Fibroblast of peridontal ligament (primary cell): ENCODE measurements at regions not wholly inside any gene's neighbourhood (a gene's known extent, or its start where the extent isn't known, plus 50 kb on each side); places are given as distances from the start of the nearest gene placed in this dataset.

ENCODE experiments used
- DNase-seq: peaks from one replicate; pipeline ENCODE4 v3.0.0-alpha.2; 2010; ENCODE audit errors: extremely low read depth

DNA sequence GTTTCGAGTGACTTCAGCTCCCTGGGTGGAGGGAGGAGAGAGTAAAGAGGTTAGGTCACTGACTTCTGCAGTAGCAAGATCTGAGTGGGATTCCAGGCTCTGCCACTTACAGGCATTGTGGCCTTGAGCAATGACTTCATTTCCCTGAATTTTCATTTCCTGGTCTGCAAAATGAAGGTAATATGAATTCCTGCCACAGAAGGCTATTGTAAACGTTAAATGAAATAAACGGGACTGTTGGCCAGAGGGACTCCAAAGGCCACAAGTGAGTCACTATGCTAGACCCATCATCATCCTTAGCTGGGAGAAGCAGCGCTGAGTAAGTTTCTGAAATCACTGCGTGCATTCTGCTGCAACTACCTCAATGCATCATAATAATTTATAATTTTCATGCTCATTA, 807.8 kb downstream of the AACS start:
- DNase-seq, result no peak

DNA sequence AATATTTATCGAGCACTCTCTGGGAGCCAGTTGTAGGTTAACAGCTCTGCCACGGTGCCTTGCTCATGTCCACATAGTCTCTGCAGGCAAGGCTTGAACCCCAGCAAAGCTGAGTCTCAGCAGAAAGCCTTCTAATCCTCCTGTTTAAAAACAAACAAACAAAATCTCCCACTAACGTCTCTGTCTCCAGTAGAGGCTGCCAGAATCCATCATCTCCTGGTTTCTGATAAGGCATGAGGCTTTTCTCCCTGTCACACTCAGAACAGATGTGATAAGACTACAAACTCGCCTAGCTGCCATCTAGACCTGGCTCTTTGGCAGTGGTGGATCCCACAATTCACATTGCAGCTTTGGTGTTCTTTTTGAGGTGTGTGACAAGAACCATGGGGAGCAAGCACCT, 813.2 kb downstream of the AACS start:
- DNase-seq, result no peak

DNA sequence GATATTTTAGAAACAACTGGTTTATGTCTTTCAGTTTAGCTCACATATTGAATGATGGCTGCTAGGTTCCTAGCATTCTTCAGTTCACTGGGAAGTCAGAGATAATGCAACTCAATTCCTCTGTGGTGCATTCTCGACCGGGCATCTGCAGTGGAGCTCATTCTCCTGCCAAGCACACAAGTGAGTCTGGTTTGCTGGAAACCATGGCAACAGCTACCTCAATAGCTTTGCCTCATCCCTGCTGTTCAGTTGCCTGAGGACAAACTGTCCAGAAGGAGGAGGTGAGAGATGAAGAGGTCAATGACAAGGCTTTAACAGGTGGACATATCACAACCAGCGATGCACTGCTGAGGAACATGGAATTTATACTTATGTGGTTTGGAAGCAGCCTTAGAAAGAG, 816.9 kb downstream of the AACS start:
- DNase-seq, result peak; percentile 41

DNA sequence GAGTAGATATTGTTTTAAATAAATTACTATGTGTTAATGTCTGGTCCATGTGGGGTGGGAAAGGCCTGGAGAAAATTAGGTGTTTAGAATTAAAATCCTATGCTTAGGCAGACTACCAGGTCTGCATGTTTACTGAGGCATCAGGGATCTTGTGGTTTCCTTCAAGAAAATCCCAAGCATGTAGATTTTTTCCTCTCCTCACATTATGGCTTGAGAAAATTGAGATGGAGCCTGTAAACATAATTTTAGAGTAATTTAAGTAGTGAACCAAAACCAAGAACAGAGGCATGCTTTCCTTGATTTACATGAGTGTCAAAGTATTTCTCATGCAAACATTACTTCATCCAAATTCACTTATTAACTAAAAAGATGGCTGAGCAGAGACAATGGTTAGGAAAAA, 823.7 kb downstream of the AACS start:
- DNase-seq, result peak; percentile 67

DNA sequence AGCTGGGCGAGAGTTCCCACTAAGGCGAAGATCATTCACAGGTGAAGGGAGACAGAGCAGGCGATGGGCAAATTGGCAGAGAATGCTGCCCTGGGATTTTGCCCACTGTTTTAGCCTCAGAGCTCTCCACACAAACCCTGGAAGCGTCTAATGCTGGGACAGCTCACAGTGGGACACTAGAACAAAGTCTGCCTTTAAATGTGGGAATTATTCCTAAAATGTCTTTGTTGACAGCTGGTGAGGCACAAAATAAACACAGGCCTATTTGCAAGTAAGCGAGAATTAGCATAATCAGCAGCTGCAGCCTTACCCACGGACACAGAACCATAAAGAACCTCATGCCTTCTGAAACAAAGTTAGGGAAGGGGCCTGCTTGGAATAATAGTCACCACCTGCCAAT, 824.5 kb downstream of the AACS start:
- DNase-seq, result no peak

DNA sequence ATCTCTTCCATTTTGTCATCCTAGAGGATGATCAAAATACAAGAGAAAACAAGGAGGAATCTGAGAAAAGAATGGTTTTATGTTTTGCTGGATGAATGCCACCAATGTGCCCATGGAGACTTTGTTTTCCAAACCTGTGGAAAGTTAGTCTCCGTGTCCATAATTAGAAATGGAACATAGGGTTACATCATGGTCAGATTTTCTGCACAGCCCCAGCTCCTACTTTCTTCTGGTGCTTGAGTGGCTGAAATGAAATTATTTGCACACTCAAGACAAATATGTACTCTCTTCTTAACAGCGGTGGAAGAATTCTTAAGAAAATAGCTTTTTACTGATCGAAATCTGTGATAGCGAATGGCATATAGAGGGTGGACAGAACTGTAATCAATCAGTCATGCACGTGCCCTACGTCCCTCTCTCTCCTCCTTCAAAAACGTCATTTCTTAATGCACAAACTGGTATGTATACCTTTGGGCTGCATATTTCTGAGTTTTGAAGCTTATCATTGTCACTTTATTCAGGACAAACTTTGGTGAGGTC, 825.2 kb downstream of the AACS start:
- DNase-seq, result no peak

DNA sequence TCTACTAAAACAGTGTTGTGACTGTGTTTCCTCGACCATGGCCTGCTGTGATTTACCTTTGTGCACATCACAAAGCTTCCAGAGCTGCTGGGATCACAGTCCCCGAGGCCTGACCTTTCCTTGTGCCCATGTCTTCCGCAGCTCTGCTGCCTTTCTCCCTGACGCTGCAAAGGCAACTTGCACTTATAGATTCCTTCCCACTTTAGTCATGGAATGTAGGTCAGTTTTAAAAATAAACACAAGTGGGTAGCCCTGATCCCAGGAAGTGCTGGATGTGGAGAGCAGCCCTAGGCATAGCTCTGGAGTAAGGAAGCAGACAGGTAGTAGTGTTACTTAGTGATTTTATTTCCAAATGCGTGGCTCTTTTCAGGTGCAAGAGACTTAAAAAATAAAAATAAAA, 825.7 kb downstream of the AACS start:
- peak; percentile 58 for DNase-seq

DNA sequence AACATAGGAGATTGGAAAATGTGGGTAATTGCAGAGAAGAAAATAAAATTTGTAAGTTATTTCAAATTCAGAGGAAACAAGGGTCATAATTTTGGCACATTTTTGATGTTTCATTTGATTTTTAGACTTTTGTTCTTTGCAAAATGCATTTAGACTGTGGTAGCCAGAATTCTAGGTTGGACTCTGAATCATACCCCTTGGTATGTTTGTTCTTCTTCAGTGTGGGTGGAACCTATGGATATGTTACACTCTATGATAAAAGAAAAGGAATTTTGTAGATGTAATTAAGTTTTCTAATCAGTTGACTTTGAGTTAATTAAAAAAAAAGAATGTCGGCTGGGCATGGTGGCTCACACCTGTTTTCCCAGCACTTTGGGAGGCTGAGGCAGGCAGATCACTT, 827.0 kb downstream of the AACS start:
- peak; percentile 35 for DNase-seq

DNA sequence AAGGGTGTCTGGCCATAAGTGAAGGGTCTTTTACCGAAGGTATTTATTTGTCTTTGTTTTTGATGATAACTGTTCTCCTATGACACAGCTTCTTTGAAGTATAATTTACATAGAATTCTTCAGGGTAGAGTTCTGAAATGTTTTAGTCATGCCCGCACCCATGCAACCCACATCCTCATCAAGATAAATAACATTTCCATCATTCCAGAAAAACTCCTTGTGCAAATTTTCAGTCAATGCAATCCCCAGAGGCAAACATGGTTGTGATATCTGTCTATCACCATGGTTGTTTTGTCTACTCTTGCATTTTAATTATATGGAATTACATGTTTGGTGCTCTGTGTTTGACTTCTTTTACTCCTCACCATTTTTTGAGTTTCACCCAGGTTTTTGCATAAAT, 837.8 kb downstream of the AACS start:
- DNase-seq, result no peak

DNA sequence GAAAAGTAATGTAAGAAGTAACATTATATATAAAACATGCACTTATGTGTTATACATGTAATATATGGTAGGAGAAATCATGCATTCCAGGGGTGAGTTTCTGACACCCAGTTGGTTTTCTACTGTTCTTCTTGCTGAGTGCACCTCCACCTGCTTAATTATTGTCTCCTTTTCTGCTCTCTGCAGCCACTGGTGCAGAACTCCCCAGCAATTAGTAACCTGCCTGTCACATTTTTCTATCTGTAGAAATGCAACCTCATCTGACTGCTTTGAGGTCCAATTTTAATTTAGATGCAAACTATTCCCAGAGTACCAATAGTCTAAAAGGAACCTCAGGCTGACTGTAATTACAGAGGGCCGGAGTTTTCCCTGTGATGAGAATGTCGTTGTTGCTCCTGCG, 842.1 kb downstream of the AACS start:
- DNase-seq, result no peak

DNA sequence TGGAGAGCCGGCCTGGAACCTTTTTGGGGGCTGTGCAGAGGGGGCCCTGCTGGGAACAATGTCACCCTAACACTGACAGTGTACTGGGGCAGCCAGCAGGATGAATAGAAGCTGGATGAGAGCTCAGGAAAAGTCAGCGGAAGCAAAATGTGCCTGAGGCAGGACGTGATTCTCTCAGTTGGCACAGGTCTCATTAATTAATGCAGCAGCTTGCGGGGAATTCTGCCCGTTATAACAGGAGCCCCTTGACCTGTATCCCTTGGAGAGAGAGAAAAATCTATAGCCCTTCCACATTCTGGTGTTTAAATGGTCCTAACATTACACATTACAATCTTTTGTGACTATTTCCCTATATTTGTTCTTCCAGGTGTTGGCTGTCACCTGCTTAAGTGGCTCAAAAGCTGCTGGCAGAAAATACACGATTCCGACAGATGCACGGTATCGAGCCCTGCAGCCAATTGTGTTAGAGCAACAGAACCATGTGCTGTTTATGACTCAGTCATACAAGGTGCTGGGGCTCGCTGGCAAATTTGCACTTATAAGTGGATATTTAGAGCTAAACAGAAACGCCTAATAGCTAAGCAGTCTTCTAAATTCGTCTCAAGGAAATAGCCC, 854.7 kb downstream of the AACS start:
- DNase-seq, result no peak

DNA sequence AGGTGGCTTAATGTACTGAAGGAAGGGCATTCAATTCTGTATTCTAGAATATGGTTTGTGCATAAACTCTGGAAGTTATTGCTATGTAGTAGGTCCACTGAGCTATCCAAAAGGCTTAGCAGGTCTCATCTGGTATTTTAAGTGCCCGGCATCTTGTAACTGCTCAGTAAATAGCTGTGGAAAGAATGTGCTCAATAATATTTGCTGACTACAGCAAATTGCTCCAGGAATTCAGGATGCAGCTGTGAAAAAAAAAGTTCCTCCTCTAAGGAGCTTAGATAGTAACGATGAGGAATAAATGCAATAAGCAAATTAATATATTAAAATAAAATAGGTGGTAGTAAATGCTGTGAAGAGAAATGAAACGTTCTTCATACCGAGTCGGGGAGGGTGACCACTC, 857.1 kb downstream of the AACS start:
- no peak for DNase-seq

DNA sequence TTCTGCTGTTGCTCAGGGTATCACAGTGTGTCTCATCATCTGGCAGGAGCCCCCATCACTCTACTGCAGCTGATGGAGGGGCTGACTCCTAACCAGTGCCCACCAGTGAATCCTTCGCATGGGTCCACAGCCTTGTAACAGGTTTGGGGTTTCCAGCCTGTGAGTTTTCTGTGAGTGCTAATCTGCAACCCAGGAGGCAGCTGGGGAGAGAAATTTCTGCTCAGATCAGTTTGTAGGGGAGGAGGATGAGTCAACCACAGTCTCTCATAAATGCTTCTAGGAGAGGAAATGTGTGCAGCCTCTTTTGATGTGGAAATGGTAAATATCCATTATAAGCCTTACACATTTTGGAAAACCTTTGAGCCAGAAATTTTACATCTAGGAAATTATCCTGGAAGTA, 871.3 kb downstream of the AACS start:
- DNase-seq, result no peak

DNA sequence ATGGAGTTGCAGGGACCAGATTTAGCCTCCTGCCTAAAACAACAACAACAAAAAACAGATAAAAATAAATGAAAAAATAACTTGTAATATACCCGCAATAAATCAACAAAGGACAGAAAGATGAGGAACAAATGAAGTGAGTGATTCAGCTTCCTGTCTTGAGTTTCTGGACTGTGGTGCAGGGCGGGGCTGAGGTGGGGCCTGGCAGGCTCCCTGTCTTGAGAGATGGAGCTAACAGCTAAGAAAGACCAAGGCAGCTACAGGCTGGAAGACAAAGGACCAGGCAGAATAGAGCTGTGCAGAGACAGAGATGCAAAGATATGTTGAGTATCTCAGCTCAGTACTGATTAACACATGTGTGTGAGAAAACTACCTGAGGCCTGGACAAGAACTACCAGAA, 879.2 kb downstream of the AACS start:
- DNase-seq, result no peak

DNA sequence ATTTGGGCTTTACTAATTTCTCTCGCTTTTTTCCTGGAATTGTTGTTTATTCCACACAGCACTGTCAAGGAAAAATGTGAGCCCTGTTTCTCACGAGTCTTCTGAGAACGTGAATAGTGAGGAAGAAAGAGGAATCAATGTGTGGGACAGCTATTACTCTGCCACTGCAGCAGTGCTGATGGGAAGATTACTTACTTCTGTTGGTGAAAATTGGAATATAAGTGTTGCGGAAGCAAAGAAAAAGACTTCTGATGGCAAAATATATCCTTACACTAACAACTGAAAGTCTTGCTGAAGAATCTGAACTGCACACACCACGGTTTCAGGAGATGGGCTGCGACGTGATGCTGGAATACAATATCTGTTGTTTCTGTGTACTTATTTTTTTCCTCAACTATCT, 884.2 kb downstream of the AACS start:
- DNase-seq, result no peak

DNA sequence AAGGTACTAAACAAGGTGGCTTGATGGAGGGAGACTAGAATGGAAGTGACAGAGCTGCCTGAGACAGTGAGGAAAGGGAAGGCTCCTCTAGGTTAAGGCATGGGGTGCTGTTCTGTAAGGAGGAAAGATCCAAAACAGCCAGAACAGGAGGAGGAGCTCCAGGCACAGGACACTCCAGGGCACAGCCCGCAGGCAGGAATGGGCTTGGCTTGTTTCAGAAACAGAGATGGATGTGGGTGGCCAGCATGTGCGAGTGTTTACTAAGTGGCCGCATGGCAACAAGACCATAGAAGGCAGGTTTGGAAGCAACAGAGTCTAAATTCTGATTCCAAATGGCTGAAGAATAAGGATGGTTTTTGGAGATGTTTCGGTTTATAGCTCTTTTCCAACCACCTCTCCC, 889.1 kb downstream of the AACS start:
- no peak for DNase-seq

DNA sequence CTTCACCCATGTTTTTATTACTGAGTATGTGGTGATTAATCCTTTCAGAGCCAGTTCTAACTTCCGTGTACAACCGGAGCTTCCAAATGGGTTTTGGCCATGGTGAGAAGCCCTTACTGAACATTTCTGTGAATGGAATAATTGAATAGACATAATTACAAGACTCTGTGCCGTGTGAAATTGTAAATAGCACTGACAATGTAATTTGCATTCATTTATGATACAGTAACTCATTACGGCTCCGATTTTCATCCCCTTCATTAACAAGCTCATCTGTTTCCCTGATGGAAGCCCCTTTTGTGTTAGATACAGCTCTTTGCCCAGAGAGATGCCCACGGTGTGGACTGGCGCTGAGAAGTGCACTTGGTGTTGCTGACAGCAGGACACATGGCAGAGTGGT, 891.0 kb downstream of the AACS start:
- no peak for DNase-seq

DNA sequence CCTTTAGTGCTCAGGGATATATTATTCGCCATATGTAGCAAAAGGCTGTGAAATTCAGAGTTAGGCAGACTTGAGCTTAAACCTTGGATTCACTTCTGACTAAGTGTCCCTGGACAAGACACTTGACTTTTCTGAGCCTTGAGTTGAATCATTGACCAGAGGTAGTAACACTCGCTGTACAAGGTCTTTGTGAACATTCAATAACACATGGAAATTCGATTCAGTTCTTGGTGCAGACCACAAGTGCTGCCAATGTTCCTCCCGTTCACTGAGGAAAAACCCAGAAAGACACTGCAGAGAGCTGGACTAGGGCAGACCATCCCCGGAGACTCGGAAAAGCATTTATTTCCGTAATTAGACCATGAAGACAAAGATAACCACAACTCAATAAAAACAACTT, 901.4 kb downstream of the AACS start:
- no peak for DNase-seq

DNA sequence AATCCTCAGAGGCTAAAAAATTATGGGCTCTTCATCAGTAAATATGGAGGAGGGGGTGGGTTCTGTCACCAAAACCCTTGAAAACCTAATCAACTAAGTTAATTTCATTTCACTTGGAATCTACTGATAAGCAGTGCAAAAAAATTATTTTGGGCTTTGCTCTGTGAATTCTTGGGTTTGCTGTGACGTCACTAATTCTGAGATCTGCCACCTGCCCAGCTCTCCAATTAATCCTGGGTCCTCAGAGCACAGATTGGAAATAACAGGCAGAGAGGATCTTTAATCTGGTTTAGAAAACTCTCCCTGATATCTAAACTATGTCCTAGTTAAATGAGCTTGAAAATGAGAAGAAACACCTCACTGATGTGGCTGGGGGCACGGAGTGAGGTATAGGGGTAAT, 903.2 kb downstream of the AACS start:
- DNase-seq, result no peak

DNA sequence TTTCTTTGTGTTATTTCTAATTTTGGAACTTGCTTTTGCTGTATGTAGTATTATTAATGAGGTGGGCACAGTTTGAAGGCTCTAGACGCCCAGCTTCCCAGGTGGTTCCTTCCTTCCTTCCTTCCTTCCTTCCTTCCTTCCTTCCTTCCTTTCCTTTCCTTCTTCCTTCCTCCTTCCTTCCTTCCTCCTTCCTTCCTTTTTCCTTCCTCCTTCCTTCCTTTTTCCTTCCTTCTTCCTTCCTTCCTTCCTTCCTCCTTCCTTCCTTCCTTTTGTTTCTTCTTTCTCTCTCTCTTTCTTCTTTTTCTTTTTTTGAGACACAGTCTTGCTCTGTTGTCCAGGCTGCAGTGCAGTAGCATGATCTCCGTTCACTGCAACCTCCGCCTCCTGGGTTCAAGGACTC, 906.7 kb downstream of the AACS start:
- no peak for DNase-seq

DNA sequence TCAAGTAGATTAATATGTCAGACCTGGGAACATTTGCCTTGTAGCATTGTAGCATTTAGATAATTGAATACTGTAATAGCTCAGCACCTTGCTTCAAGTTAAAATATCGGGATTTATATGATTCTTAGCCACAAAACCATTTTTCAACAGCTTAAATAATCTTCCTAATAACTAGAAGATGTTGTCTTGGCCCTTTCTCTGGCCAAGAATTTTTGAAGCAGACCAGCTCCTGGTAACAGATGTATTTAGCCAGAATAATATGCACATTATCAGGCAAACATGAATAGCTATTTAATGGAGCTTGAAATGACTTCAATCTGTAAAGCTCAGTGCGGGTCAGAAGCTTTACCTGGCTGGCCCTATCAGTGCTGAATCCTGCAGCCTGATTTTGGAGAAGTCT, 913.1 kb downstream of the AACS start:
- no peak for DNase-seq

DNA sequence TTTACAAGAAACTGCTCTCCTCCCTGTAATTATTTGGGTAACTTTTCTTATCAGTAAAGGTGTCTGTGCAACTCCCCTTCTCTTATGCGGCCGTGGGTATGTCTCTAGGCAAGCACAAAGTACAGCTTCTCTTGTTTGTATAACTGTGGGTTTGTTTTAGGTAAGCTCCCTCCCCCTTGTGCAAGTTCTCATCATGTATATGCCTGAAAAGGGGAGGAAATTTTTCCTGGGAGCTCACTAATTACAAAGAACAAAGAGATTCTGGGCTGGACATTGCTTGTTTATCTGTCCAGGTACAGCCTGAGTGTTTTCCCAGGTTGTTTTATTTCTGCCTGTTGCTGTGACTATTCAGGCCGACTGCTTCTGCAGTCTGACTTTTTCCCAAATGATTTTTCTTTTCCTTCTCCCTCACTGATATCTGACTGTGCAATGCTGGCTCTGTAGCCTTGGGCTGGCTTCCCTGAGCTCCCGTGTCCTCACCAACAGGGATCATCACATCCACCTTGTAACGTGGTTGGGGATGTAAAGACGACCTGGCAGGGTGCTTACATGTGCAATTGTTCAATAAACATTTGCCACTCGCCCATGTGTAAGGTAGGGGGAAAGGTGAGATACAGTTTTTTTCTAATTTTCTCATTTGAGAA, 916.5 kb downstream of the AACS start:
- DNase-seq, result no peak

DNA sequence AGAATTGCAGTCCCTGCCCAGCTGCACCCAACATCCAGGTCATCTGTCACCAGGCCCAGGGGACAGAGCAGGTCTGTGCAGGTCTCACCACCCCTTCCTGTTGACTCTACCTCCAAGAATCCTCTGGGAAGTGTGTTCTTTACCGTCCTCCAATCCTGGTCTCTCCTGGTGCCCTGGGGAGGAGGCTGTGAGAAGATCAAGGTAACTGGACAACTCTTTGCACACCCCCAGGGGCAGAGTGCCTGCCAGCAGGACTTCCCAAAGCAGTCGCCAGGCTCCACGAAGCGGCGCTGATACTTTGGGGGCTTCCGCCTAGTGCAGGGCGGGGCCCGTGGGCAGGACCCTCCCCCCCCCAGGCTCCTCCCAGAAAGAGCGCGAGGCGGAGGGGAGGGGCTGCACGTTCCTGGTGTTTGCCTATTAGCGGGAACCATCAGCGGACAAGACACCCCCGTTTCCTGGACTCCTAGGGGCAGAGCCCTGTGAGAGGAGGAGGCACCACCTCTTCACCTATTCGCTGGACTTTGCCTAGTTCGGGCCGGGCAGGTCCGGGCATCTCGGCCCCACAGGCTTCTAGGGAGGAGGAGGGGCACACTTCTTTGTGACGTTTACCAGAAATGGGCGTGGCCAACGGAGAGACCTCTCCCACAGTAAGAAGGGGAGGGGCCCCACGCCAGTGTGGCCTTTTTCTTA, 918.0 kb downstream of the AACS start:
- DNase-seq, result peak; percentile 33
